K562 (cell line): ENCODE measurements at regions not wholly inside any gene's neighbourhood (a gene's known extent, or its start where the extent isn't known, plus 50 kb on each side); places are given as distances from the start of the nearest gene placed in this dataset.

Source experiments
- ATAC-seq: fragments of 200-7000 bp; cut with Tn5 transposase; 3 replicates; pipeline ENCODE4 v1.9.1; 2020; ENCODE audit warnings: moderate library complexity
- BruUV-seq: library from RNA; stranded (reverse); fragments of 400-500 nt; replicated peaks from 2 replicates; lab custom pipeline; 2021; lab: Mats Ljungman, UMichigan
- CTCF ChIA-PET: fragments of 300-600 bp; formaldehyde crosslinking; extraction: SDS; loops from one replicate; lab custom pipeline; 2021; ENCODE audit warnings: low intra/inter-chr PET ratio; lab: Yijun Ruan, JAX
- POLR2A ChIA-PET: fragments of 300-600, 350-650 bp; sonication (Branson Sonifier 250); formaldehyde crosslinking; extraction: SDS; loops from one replicate; lab custom pipeline; 2021; ENCODE audit warnings: antibody characterized with exemption, inconsistent platforms; lab: Yijun Ruan, JAX
- DNase-seq, 4 experiments: peaks; one replicate each; pipeline versions ENCODE4 v3.0.0 to v3.0.0-alpha.2; 2011 to 2018; ENCODE audit warnings: low spot score in 3 of 4, mixed read lengths in 3 of 4; ENCODE audit errors: extremely low read depth in 1 of 4
- FAIRE-seq: peaks from 2 replicates; lab custom pipeline; 2011; peaks lifted over from hg19 to GRCh38; lab: Jason Lieb, UNC
- H2AFZ ChIP-seq: 2 replicates; pipeline ENCODE4 v1.6.0; 2011; ENCODE audit warnings: low read depth, low read length, control low read depth, inconsistent platforms
- H3K27ac ChIP-seq: fragments of 200-600 bp; 3 replicates; pipeline ENCODE4 v1.8.0; 2011; ENCODE audit warnings: low read depth, mild to moderate bottlenecking, control low read depth, inconsistent platforms, low read length, moderate library complexity, mixed read lengths; ENCODE audit errors: extremely low read depth
- H3K27me3 ChIP-seq, 2 experiments: fragments of 300-600 bp in 1 of 2; 2 replicates in 1 of 2; 3 replicates in 1 of 2; pipeline versions ENCODE4 v1.6.0 to v1.8.0; 2011; ENCODE audit warnings: inconsistent platforms in 2 of 2, low read length in 2 of 2, mild to moderate bottlenecking in 1 of 2, mixed read lengths in 1 of 2, moderate library complexity in 1 of 2; ENCODE audit not compliant: control insufficient read depth in 2 of 2, insufficient read depth in 2 of 2
- H3K36me3 ChIP-seq: fragments of 300-600 bp; 3 replicates; pipeline ENCODE4 v1.8.0; 2011; ENCODE audit warnings: mild to moderate bottlenecking, low read length, inconsistent platforms; ENCODE audit not compliant: control insufficient read depth, insufficient read depth
- H3K4me1 ChIP-seq, 2 experiments: fragments of 200-600 bp in 1 of 2; replicated peaks in 1 of 2; 2 replicates in 1 of 2; 3 replicates in 1 of 2; pipeline versions ENCODE4 v1.5.1 to v1.8.0; 2011; ENCODE audit warnings: inconsistent platforms in 2 of 2, low read length in 2 of 2, mild to moderate bottlenecking in 1 of 2, mixed read lengths in 1 of 2, moderate library complexity in 1 of 2; ENCODE audit not compliant: control insufficient read depth in 2 of 2, insufficient read depth in 2 of 2
- H3K4me2 ChIP-seq: 2 replicates; pipeline ENCODE4 v1.6.1; 2011; ENCODE audit warnings: low read length, control low read depth, inconsistent platforms, mixed read lengths; ENCODE audit not compliant: insufficient read depth
- H3K4me3 ChIP-seq: fragments of 200-600 bp; sonication (generic), shearing (Covaris generic); 2 replicates; pipeline ENCODE4 v1.5.1; 2016; ENCODE audit warnings: control low read depth, inconsistent platforms
- H3K79me2 ChIP-seq: fragments of 200-600 bp; 3 replicates; pipeline ENCODE4 v1.8.0; 2011; ENCODE audit warnings: low read length, inconsistent platforms; ENCODE audit not compliant: control insufficient read depth, insufficient read depth
- H3K9ac ChIP-seq, 2 experiments: 2 replicates each; pipeline versions ENCODE4 v1.6.0 to v1.6.1; 2011; ENCODE audit warnings: low read depth in 2 of 2, low read length in 2 of 2, control low read depth in 1 of 2, inconsistent platforms in 1 of 2, mild to moderate bottlenecking in 1 of 2, mixed read lengths in 1 of 2; ENCODE audit not compliant: insufficient read depth in 1 of 2
- H3K9me1 ChIP-seq: one replicate; pipeline ENCODE4 v1.6.0; 2011; ENCODE audit warnings: inconsistent platforms, mild to moderate bottlenecking, low read length, moderate library complexity; ENCODE audit not compliant: control insufficient read depth, insufficient read depth
- H3K9me3 ChIP-seq: replicated peaks from 2 replicates; pipeline ENCODE4 v1.5.1; 2011; ENCODE audit warnings: low read depth, low read length, inconsistent platforms; ENCODE audit not compliant: control insufficient read depth, insufficient read depth
- H4K20me1 ChIP-seq: replicated peaks from 2 replicates; pipeline ENCODE4 v1.6.1; 2011; ENCODE audit warnings: low read length, inconsistent platforms, mixed read lengths; ENCODE audit not compliant: control insufficient read depth, insufficient read depth
- ERF ChIP-seq: fragments of 450-650 bp; formaldehyde crosslinking; IDR thresholded peaks from 2 replicates; pipeline ENCODE4 v1.4.0; 2020; ENCODE audit warnings: mild to moderate bottlenecking, mixed read lengths
- ETV5 ChIP-seq: sonication (generic); formaldehyde crosslinking; IDR thresholded peaks from 2 replicates; pipeline ENCODE4 v1.4.0; 2020; ENCODE audit warnings: low read depth, mild to moderate bottlenecking, missing genetic modification reagents
- MTA2 ChIP-seq: fragments of 450-650 bp; IDR thresholded peaks from 2 replicates; pipeline ENCODE4 v1.6.1; 2016; ENCODE audit warnings: low read depth
- NKRF ChIP-seq: fragments of 450-650 bp; IDR thresholded peaks from 2 replicates; pipeline ENCODE4 v1.6.1; 2016; ENCODE audit warnings: borderline replicate concordance
- POLR2B ChIP-seq: fragments of 450-650 bp; IDR thresholded peaks from 2 replicates; pipeline ENCODE4 v1.6.1; 2018; ENCODE audit warnings: low read depth; ENCODE audit not compliant: partially characterized antibody
- SAFB2 ChIP-seq: fragments of 200-400 bp; formaldehyde crosslinking; IDR thresholded peaks from 2 replicates; pipeline ENCODE4 v1.6.1; 2018; ENCODE audit warnings: borderline replicate concordance, low read length, low read depth, moderate library complexity; ENCODE audit not compliant: severe bottlenecking
- SMARCA5 ChIP-seq: fragments of 450-650 bp; IDR thresholded peaks from 2 replicates; pipeline ENCODE4 v1.6.1; 2016
- SRSF7 ChIP-seq: fragments of 200-400 bp; formaldehyde crosslinking; optimal IDR thresholded peaks from 2 replicates; pipeline ENCODE3; 2017; ENCODE audit warnings: mild to moderate bottlenecking, low read depth, low read length
- WGBS: fragments of 100-300 bp; shearing (Covaris generic); methylation state at CpG from one replicate; pipeline ENCODE4 v1.1.6; 2016; ENCODE audit warnings: low coverage, mixed read lengths; ENCODE audit not compliant: insufficient coverage; ENCODE audit errors: missing lambda C conversion rate; 5-methylcytosine and 5-hydroxymethylcytosine counted together
- in situ Hi-C: fragments of 300-500 bp; cut with MboI; formaldehyde crosslinking; loops from 4 replicates; pipeline ENCODE4 v1.15.0; 2018; ENCODE audit warnings: inconsistent platforms, mixed read lengths
- intact Hi-C: fragments of 100-400 bp; cut with micrococcal nuclease; formaldehyde crosslinking; loops from 2 replicates; pipeline ENCODE4 v1.14.2; 2022
- TF ChIP-seq, protein P1 (sequence below): fragments of 250-450 bp; sonication (Bioruptor Pico); IDR thresholded peaks from 2 replicates; pipeline ENCODE4 v1.9.0; 2021; ENCODE audit warnings: mild to moderate bottlenecking, inconsistent platforms
- TF ChIP-seq, protein P2 (sequence below): fragments of 250-450 bp; sonication (Bioruptor Pico); IDR thresholded peaks from 2 replicates; pipeline ENCODE4 v1.8.0; 2021; ENCODE audit warnings: moderate library complexity, mild to moderate bottlenecking, inconsistent platforms

- Histone ChIP-seq H3K79me2 (no peaks in the 10 kb centered on the region), H3K27ac (no peak overlapping the region), H3K9me3 (no peaks in the 10 kb centered on the region), H3K4me2 (no peak overlapping the region), H3K27me3 (no peaks in the 10 kb centered on the region), H3K9me1 (no peaks in the 10 kb centered on the region), H3K36me3 (no peaks in the 10 kb centered on the region), H3K9ac (no peak overlapping the region), H2AFZ (no peak overlapping the region), H3K4me3 (no peak overlapping the region), H3K4me1 (no peaks in the 10 kb centered on the region), H4K20me1 (no peaks in the 10 kb centered on the region)
- TF ChIP-seq NKRF = no peak
- TF ChIP-seq, protein P1, sequence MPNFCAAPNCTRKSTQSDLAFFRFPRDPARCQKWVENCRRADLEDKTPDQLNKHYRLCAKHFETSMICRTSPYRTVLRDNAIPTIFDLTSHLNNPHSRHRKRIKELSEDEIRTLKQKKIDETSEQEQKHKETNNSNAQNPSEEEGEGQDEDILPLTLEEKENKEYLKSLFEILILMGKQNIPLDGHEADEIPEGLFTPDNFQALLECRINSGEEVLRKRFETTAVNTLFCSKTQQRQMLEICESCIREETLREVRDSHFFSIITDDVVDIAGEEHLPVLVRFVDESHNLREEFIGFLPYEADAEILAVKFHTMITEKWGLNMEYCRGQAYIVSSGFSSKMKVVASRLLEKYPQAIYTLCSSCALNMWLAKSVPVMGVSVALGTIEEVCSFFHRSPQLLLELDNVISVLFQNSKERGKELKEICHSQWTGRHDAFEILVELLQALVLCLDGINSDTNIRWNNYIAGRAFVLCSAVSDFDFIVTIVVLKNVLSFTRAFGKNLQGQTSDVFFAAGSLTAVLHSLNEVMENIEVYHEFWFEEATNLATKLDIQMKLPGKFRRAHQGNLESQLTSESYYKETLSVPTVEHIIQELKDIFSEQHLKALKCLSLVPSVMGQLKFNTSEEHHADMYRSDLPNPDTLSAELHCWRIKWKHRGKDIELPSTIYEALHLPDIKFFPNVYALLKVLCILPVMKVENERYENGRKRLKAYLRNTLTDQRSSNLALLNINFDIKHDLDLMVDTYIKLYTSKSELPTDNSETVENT (CRISPR knock-in tag) = no peak
- TF ChIP-seq SMARCA5 = no peak
- no peak for TF ChIP-seq SRSF7
- no peak for TF ChIP-seq ETV5 (CRISPR knock-in tag)
- no peak for TF ChIP-seq SAFB2
- TF ChIP-seq MTA2 = no peak
- TF ChIP-seq, protein P2, sequence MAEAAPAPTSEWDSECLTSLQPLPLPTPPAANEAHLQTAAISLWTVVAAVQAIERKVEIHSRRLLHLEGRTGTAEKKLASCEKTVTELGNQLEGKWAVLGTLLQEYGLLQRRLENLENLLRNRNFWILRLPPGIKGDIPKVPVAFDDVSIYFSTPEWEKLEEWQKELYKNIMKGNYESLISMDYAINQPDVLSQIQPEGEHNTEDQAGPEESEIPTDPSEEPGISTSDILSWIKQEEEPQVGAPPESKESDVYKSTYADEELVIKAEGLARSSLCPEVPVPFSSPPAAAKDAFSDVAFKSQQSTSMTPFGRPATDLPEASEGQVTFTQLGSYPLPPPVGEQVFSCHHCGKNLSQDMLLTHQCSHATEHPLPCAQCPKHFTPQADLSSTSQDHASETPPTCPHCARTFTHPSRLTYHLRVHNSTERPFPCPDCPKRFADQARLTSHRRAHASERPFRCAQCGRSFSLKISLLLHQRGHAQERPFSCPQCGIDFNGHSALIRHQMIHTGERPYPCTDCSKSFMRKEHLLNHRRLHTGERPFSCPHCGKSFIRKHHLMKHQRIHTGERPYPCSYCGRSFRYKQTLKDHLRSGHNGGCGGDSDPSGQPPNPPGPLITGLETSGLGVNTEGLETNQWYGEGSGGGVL = no peak
- TF ChIP-seq ERF (CRISPR knock-in tag) = no peak
- no peak for TF ChIP-seq POLR2B
- intact Hi-C loops (no loop called here), in situ Hi-C loops (no loop called here)
- DNase-seq (no peak), FAIRE-seq (no peak), ATAC-seq (no peak)
- POLR2A ChIA-PET = no interaction called here
- 0% methylated on average over 2 of the region's 2 CpGs for WGBS
- CTCF ChIA-PET = no interaction called here
- no TSS peak for BruUV-seq
Measured at GRCh38 chr2:59339837-59340207, 1098.7 kb upstream of the FANCL start.
